ENCODE measurements at regions not wholly inside any gene's neighbourhood (a gene's known extent, or its start where the extent isn't known, plus 50 kb on each side); places are given as distances from the start of the nearest gene placed in this dataset.

DNA sequence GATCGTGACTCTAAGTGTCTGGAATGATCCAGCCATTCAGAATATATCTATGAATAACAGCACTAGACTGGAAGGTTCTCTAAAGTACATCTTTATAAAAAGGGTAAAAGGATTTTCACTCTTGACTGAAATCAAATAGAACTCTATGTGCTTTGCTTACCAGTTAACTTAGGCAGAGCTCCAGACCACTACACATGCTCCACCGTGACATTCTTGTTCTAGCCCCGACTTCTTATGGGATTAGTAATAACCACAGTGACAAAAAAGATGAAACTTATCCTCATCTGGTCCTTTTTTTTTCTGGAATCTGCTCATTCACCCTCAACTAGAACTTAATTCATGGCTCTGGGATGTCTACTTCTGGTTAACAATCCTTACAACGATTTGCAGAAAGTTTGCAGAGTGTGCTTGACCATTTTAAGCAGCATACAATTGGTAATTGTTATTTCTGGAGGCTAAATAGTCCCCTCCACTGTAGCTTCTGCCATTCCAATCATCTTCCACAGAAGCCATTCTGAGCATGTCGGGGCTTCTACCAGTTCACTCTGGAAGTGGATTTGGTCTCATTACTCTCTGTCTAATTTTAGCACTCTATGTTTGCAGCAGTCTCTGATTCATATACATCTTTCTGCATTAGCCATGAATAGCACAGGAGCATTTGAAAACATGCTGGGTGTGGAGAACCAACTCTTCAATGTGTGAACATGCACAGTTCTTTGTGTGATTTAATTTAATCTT, 163.7 kb upstream of the CDC14C start:
- TF ChIP-seq, protein P1, sequence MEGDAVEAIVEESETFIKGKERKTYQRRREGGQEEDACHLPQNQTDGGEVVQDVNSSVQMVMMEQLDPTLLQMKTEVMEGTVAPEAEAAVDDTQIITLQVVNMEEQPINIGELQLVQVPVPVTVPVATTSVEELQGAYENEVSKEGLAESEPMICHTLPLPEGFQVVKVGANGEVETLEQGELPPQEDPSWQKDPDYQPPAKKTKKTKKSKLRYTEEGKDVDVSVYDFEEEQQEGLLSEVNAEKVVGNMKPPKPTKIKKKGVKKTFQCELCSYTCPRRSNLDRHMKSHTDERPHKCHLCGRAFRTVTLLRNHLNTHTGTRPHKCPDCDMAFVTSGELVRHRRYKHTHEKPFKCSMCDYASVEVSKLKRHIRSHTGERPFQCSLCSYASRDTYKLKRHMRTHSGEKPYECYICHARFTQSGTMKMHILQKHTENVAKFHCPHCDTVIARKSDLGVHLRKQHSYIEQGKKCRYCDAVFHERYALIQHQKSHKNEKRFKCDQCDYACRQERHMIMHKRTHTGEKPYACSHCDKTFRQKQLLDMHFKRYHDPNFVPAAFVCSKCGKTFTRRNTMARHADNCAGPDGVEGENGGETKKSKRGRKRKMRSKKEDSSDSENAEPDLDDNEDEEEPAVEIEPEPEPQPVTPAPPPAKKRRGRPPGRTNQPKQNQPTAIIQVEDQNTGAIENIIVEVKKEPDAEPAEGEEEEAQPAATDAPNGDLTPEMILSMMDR (IDR thresholded peaks at IDR 0.05; ENCODE audit: low read depth, low read length) = no peak
- H3K4me3 ChIP-seq (ENCODE audit: low read depth, low read length) = no peak overlapping the region
- peak; percentile 86 for DNase-seq (ENCODE audit: low read depth, low spot score)
- in situ Hi-C loops (cut with HindIII; ENCODE audit: low sequenced_read_pairs) = no loop called here

DNA sequence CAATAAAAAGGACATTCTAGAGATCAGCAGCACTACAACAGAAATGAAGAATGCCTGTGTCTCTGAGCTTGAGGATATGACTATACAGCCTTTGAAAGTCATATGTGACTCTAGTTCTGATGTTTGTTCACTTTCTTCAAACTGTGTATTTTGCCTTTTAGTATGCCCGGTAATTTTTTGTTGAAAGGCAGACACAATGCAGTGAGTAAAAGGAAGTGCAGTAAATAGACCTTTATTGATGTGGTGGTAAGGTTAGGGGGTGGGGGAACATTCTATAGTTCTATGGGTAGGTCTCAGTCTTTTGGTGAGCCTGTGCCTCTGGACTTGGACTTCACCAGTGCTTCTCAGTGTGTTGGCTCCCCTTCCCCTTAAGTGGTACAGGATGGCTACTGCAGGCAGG, 143.5 kb upstream of the CDC14C start:
- in situ Hi-C loops (cut with HindIII; ENCODE audit: low sequenced_read_pairs) = no loop called here
- TF ChIP-seq, protein P1 (IDR thresholded peaks at IDR 0.05; ENCODE audit: low read depth, low read length) = no peak
- DNase-seq (ENCODE audit: low read depth, low spot score) = no peak
- no peak overlapping the region for H3K4me3 ChIP-seq (ENCODE audit: low read depth, low read length)

DNA sequence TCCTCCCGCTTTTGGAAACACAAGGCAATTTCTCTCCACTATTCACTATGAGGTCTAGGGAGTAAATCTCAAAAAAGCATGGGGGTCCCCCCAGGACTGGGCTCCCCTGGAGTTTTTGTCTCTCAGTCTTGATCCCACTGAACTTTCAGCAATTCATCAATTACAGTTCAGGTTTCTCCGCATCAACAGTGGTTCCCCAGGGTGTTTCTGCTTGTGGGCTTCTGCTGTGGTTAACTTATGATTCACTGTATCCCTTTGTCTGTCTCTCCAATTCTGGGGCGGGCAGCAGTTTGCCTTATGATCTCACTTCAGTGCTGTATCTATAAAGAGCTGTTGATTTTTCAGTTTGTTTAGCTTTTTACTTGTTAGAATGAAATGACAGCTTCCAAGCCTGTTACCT, 142.6 kb upstream of the CDC14C start:
- H3K4me3 ChIP-seq (ENCODE audit: low read depth, low read length) = no peak overlapping the region
- in situ Hi-C loops (cut with HindIII; ENCODE audit: low sequenced_read_pairs) = no loop called here
- DNase-seq (ENCODE audit: low read depth, low spot score) = peak; percentile 68
- TF ChIP-seq, protein P1 (IDR thresholded peaks at IDR 0.05; ENCODE audit: low read depth, low read length) = no peak

DNA sequence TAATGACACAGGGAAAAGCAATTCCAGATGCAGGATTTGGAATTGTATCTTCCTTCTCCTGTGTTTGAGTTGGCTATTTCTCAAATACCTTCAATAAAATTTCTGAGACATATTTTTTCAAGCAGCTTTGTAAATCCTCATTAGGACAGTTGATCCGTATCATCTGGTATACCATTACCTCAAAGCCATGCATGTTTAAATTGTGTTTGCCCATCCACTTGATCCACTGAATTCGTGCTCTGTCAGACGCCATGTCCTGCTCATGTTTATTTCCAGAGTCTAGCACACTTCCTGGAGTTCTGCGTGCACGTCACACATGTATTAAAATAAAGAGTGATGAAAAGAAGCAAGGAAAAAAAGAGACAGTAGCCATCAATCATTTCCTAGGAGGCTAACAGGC, 141.8 kb upstream of the CDC14C start:
- no peak overlapping the region for H3K4me3 ChIP-seq (ENCODE audit: low read depth, low read length)
- TF ChIP-seq, protein P1 (IDR thresholded peaks at IDR 0.05; ENCODE audit: low read depth, low read length) = no peak
- DNase-seq (ENCODE audit: low read depth, low spot score) = peak; percentile 15
- in situ Hi-C loops (cut with HindIII; ENCODE audit: low sequenced_read_pairs) = no loop called here

DNA sequence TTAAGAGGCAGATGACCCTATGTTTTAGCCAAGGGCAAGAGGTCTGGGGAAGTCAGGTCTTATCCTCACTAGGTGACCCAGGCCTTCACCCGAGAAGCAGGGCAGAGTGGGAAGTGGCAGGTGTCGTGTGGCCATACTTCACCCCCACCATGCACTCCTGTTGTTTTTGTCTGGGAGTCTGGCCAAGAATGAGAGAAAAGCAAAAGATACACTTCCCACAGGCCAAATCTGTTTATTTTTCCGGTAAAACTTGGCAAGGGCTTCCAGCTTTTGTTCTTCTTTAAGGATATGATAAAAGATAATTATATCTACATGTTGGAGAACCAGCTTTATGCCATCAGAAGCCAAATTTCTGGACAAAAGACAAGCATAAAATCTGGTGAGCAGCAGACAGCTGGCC, 137.4 kb upstream of the CDC14C start:
- DNase-seq (ENCODE audit: low read depth, low spot score) = peak; percentile 10
- in situ Hi-C loops (cut with HindIII; ENCODE audit: low sequenced_read_pairs) = no loop called here
- H3K4me3 ChIP-seq (ENCODE audit: low read depth, low read length) = no peak overlapping the region
- TF ChIP-seq, protein P1 (IDR thresholded peaks at IDR 0.05; ENCODE audit: low read depth, low read length) = no peak

DNA sequence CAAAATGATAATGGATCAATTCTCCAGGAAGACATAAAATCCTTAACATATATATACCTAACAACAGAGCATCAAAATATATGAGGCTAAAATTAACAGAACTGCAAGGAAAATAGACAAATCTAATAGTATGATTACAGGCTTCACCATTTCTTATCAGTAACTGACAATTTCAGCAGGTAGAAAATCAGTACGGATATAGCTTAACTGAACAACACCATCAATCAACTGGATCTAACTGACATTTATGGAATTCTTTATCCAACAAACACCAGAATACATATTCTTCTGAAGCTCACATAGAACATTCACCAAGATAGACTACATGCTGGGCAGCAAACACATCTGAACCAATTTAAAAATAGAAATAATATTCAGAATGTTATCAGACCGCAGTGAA, 121.1 kb upstream of the CDC14C start:
- in situ Hi-C loops (cut with HindIII; ENCODE audit: low sequenced_read_pairs) = no loop called here
- DNase-seq (ENCODE audit: low read depth, low spot score) = no peak
- no peak overlapping the region for H3K4me3 ChIP-seq (ENCODE audit: low read depth, low read length)
- TF ChIP-seq, protein P1 (IDR thresholded peaks at IDR 0.05; ENCODE audit: low read depth, low read length) = no peak
